ENCODE measurements at regions not wholly inside any gene's neighbourhood (a gene's known extent, or its start where the extent isn't known, plus 50 kb on each side); places are given as distances from the start of the nearest gene placed in this dataset.
A peak's percentile ranks its signal among the peaks of the same experiment; 100 is the strongest.

DNA sequence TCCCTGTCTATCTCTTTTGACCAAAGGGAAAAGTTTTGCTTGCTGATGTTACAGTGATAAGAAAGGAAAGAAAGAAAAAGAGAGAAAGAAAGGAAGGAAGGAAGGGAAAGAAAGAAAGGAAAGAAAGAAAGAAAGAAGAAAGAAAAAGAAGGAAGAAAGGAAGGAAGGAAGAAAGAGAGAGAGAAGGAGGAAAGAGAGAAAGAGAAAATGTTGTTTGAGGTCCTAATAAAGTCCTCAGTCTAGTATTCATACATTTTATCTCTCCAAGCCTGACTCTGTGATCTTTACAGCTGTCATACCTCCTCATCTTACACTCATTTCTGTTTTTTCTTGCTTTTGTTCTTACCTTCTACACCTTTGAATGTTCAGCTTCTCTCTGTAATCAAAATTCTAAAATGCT, 111.4 kb upstream of the MBNL1 start:
- DNase-seq: no peak

DNA sequence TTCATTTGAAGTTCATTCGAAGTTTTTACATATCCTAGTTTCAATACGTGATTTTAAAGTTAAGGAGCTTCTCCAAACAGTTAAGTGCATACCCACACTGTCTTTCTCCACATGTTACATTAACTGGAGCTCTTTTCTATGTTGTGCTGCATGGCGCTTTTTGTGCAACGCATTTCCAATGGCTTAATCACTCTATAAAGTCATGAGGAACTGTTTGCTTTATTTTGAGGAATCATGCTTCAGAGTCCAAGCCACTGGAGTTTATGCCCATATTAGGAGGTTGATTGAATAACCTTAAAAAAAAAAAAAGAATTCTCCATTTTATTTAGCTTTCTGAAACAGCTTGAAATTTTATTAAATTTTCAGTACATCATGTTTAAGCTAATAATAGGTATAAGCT, 109.4 kb upstream of the MBNL1 start:
- no peak for DNase-seq

DNA sequence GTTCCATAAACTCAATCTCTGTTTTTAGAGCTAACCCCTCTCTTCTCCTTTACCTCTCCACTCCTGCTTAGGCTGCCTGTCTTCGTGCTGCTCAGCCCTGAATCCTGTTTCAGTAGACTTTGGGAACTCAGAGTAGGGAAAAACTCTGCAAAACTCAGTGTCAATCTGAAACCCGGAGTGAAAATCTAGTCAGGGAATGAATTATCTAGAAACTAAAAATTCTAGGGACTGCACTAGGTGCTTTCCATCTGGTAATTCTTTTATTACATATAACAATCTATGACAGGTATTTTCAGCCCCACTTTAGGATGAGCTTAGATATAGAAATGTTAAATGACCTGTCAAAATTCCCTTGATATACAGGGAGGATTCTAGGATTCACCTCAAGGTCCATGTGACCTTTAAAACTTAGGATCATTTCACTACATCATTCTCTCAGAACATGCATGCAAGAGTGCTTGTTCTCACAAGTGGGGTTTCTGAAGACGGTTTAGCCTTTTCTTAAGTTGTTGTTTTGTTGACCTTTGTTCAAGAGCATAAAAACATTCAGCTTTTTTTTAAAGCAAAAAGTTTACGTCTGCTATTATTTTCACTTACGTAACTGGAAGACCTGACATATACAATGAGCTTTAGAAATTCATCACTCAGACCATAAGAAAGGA, 108.2 kb upstream of the MBNL1 start:
- no peak for DNase-seq

DNA sequence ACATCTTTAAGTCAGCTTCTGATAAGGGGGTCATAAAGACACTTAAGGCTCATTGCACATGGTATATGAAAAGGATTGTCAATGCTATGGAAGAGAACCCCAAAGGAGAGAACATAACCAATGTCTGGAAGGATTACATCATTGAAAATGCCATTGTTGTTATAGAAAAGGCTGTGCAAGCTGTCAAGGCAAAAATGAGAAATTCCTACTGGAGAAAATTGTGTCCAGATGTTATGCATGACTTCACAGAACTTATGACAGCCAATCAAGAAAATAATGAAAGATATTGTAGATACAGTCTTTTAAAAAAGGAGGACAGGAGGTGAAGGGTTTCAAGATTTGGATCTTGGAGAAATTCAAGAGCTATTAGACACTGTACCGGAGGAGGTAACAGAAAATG, 96.3 kb upstream of the MBNL1 start:
- DNase-seq: no peak

DNA sequence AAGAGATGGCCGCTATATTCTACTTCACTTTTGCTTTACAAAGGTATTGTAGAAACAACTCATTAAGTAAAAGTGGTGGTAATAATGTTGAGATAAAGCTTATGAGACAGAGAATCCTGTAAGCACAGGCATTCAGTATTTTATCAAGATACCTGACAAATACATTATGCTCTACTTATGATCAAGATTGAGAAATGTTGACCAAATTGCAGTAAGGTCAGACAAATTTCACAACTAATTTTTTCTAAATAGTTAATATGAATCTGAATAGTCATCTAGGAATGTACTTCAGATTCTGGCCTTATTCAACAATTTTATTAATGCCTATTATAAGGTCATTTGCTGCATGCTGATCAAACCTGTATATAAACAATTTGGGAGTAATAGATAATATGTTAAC, 95.1 kb upstream of the MBNL1 start:
- no peak for DNase-seq

DNA sequence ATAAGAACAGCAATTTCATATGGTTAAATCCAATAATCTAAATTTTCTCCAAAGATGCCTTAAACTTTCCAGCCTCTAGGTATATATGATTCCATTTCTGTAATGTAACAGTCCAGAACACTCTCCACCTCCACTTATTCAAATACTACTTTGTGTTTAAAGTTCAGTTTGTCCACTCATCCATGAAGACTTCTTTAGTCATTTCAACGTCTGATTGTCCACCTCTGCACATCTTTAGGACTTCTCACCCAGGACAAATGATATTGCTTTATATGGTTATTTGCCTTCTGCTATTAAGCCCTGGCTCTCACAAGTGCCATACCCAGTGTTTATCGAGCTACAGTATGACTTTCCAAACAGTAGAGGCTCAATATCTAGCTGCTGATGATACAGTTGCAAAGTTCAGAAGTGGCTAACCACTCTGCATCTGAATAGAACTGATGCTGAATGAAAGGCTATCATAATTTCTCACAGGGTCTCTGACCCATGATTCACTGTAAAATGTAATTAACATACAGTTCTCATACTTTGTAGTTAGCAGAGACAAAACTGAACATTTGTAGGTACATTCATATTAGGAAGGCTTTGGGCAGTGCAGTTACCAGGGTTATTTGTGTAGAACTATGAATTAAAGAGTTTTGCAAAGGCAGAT, 93.7 kb upstream of the MBNL1 start:
- DNase-seq: no peak

DNA sequence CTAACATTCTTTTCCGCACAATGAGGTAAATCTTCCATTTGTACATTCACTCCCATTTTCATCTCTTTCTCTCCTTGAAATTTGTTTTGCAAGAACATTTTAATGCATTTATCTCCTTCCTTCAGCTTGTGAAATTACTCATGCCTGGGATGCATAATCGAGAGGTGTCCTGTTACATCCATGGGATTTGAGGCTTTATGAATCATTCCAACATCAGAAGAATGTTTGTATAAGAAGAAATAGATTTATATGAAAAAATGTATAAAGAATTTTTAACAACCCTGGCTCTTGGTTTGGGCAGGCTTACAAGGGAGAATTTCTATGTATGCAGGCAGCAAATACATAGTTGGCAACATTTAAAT, 93.2 kb upstream of the MBNL1 start:
- DNase-seq: no peak

DNA sequence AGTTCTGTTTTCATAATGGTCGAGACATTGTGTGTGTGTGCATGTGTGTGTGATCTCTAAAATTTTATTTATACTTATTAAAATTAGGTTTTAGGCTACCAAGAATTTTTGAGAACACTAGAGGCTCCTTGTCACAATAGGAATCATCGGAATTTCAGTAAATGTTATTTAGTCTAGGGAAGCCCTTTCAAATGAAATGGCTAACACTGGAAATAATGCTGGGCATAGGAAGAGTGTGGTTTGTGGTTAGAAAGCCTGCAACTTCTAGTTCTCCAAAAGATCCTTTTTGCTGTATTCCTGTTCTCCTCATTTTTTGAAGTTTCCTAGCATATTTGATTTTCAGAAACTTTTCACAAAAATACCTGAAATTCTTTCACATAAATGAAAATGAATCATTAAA, 92.5 kb upstream of the MBNL1 start:
- no peak for DNase-seq

DNA sequence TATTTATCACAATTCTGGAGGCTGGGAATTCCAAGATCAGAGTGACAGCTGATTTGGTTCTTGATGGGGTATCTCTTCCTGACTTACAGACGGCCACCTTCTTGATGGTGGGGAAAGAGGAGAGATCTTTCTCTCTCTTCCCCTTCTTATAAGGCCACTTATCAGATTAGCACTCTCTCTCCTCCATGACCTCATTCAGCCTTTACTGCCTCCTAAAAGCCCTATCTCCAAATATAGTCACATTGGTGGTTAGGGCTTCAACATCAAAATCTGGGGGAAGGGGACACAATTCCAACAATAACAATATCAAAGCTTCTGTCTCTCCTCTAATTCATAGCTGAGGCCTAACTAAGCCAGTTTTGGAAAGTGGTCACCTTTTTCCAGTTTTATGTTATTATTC, 91.7 kb upstream of the MBNL1 start:
- DNase-seq: no peak

DNA sequence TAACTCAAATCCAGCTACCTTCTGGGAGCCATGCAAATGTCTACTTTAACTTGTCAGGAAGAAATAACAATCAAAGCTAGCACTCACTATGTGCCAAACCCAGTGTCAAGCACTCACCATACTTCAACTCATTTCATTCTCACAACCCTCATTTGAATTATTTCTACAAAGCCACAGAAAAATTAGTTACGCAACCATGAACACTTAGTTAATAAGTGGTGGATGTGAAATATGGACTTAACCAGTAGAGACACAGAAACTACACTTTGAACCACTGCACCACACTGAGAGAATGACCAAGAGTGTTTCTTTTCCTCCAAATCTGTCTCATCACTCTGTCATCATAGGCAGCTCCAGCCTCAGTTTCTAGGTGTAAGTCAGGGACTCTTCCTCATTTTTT, 91.0 kb upstream of the MBNL1 start:
- DNase-seq: no peak

DNA sequence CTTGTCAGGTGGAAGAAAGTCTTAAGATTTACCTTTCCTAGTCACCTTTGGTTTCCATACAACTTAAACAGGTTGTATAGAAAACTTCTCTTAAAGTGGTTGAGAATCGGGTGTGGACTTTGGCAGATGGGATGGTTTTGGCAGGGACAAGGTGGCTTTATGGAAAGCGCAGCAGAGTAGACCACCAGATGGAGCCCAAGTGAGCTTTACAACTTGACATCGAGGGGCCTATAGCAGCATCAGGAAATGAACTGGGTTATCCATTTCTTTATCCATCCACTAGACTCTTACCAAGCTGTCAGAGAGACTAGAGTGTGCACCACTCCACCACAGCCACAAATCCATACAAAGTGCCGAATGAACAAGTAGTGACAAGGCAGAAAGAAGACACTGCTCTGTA, 85.3 kb upstream of the MBNL1 start:
- peak; percentile 37 for DNase-seq

DNA sequence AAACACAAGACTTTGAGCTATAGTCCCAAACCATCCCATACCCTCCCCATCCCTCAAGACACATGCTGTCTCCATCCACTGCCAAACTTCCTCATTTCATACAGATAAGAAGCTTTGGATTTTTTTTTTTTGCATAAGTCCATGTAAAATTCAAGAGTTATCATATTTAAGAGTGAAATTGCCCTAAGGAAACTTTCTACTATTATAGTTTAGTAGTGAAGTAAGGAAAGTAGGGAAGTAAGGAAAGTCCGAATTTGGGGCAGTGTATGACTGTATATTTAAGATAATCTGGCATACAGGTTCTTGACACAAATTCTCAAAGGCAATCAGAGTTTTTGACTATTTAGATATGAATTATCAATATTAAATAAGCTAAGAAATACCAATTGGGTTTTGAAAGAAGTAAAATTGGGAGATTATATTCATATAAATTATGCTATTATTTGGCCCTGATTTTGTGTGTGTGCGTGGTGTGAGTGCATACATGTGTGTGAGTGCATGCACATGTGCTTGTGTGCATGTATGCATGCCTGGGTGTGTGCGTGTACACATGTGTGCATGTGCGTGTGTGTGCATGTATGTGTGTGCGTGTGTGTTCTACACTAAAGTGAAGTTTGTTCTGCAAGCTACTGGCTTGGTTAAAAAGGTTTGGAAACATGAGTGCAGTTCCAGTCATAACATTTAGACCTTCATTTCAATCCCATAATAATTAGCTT, 83.6 kb upstream of the MBNL1 start:
- DNase-seq: no peak

DNA sequence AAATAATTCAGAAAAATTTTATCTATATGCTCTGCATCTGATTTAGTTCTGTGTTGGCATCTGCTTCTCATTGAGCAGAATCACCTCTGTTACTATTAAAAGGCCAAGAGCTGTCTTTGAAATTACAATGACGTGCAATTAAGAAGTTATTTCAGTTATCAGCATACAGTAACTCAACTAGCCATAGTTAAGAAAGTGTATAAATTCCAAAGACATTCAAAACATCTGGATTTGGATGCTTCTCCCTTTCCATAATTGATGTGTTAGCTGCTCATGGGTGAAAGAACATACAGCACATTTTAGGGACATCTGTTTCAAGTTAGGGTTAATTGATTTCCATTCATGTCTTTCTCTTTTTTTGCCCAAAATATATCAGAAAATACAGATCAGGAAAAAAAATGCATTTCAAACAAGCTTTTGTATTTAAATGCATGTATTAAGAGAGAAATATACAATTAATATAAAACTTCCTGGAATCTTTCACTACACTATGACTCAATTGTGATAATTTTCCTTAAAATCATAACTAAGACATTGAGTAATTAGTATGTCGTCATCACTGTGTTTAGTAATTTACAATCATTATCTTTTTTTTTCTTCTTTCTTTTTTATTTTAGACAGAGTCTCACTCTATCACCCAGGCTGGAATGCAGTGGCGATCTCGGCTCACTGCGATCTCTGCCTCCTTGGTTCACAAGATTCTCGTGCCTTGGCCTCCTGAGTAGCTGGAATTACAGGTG, 82.7 kb upstream of the MBNL1 start:
- no peak for DNase-seq

DNA sequence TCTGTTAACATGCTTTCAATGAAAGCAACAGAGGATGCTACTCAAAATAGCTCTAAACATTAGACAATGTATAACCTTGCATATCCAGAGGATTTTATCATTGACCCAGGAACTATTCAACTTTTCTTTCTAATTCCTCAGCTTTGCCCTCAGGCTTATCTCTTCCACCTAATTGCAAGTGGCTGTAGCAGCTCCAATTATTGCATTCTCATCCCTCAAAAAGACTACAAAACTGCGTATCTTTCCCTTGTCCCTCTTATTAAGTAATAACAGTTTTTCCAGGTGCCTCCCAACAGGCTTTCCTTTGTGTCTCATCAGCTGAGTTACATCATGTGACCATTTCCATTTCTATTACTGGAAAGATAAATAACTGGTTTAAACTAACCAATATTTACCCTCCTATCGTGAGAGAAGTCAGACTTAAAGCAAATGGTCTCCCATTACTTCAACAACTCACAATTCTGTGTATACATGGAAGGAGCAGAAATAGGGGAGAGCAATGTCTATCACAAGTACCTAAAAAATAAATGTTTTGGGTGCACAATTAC, 78.0 kb upstream of the MBNL1 start:
- no peak for DNase-seq

DNA sequence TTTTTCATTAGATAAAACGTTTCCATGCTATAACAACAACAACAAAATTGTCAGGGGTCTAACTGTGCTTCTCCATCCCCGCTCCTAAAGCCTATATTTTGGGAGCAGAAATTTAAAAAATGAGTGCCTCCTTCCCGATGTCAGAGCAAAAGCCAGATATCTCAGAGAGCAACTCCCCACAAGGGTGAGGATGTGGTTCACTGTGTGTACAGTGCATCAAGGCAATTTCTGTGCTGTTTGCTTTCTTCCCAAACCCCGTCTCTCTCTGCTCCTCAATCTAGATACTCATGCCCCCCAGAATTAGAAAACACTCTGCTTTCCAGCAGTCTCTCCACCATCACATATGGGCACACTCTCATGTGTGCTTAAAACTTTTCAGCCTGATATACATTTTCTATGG, 76.7 kb upstream of the MBNL1 start:
- DNase-seq: no peak

DNA sequence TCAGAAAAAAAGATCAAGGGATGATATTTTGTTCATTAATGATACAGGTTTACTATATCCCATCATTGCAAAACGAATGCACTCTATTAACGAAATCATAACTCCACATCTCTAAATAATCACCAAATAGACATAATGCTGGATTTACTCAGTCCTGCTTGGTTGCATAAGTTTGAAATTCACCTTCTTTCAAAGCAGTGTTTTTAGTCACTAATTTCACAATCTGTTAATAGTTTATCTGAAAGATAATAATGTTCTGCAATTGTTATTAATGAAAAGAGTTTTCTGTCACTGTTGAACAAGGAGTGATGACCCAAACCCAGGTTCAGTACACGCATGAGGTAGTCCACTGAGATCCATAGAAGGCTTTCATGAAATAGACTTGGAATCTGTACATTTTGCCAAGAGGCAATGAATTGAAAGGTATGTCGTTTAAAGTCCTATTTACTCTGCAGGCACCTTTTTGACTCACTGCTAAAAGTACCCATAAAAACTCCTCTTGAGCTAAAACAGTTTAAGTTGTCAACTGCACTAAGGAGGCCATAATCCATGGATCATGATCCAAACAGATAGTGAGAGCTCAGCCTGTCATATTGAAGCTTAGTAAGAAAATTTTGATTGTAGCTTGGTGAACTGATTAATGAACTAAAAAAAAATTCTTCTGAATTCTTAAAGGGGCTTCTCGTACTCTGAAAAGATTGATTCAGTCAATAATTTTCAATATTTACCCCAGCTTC, 75.6 kb upstream of the MBNL1 start:
- DNase-seq: no peak

DNA sequence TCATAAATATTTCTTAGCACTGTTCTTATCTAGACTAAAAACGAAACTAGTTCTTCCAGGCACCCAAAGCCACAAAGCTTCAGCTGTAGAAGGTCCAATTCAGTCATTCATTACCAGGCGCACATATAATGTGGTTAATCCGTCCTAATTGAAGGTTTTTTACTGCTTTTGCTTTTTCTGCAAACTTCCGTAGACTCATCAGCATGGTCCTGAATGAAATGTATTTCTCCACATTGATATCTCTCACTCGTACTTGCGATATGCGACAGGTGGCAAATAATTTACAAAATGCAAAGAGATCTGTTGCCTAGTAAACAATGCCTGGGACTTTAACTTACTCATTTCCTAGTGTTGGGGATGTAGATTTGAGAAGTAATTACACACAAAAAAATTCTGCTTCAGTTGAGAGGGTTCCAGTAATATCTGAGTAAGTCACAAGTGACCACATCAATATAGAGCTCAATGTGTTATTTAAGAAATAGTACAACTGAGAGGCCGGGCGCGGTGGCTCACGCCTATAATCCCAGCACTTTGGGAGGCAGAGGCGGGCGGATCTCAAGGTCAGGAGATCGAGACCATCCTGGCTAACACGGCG, 75.0 kb upstream of the MBNL1 start:
- DNase-seq: no peak

DNA sequence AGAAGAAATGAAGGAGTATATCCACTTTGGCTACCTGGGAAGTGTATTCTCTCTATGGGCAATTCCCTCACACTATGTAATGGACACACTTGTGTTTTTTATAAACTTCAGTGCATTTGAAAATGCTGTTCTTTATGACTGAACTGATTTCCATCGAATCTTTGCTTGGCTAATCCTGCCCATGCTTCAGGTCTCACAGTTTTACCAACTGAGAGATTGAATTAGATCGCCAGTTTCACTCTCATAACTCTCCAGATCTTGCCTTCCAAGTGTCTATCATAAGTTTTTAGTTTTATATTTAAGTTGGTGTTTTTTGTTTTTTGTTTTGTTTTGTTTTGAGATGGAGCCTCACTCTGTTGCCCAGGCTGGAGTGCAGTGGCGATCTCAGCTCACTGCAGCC, 73.5 kb upstream of the MBNL1 start:
- no peak for DNase-seq

DNA sequence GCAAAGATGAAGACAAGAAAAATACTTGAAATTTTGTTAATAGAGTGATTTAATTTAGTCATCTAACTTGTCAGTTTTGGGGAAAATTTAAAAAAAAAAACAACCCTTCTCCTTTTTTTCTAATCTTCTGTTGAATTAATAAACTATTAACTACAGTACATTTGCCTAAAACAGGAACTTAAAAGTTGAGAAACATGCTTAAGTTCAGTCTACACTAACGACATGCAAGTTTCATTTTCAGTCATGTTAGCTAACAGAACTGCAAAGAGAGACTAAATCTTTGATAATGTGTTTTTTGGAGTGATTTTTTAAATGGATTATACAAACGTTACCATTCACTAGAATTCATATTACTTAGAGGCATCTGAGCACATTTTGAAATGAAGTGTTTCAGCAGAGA, 71.9 kb upstream of the MBNL1 start:
- no peak for DNase-seq

DNA sequence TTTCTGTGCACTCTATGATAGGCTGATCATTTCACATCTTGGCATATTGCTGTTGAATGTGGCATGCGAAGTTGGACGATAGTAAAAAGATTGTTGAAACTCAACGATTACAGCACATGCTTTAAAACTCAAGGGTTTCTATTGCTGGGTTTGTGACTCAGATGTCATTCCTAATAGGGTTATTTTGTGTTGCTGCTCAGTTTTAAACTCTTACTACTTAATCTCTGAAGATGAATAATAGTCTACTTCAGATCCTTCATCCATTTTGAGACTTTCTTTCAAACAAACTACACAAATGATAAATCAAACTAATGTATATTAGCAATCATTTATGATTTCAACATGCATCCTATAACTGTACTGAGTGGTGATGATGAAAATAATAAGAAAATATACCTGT, 71.3 kb upstream of the MBNL1 start:
- DNase-seq: no peak

DNA sequence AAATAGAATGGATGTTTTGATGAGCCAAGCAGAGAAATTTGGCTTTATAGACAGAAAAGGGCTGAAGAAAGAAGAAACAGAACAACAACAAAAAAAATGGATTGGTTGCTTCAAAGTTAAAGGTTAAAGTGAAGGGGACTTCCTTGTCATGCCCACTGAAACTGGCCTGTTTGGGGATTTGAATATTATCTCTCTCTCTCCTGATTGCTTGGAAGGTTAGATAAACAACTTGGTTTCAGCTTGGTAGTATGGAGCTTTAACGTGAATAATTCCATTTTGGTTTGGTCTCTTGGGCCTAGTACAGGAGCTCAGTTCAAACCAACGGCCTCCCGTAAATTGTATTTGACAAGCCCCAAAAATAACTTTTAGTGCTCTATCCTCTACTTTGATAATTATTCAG, 70.8 kb upstream of the MBNL1 start:
- no peak for DNase-seq

DNA sequence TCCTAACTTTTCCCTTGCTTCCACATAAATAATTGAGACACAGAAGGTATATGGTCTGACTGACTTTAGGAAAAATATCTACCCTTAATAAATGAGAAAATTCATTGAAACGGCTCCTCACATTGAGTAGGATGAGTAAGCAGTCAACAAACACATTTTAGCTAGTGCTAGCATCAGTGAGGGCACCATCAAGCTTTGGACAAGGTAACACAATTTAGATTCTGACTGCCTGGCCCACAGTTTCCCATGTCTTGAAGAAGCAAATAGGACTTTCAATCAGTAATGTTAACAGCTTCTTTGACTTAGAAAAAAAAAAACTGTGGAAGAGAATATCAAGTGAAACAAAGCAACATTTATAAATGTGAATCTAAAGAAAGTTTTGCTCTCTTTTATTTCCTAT, 70.1 kb upstream of the MBNL1 start:
- DNase-seq: no peak

Data from NCI-H2171 treated with DMSO at 0.1 percent for 48 hours (cell line).